H1 (cell line): ENCODE measurements at regions not wholly inside any gene's neighbourhood (a gene's known extent, or its start where the extent isn't known, plus 50 kb on each side); places are given as distances from the start of the nearest gene placed in this dataset.

Source experiments
- CBX8 ChIP-seq: fragments of 300-800, 300-1000 bp; sonication (generic); IDR thresholded peaks from 2 replicates; pipeline ENCODE4 v1.7.1; 2016; ENCODE audit warnings: low read depth, low read length, borderline replicate concordance
- JUN ChIP-seq: IDR thresholded peaks from 2 replicates; pipeline ENCODE4 v1.6.1; 2011; ENCODE audit warnings: low read depth, mild to moderate bottlenecking, improper control_type of control experiment, low read length
- MAFK ChIP-seq: IDR thresholded peaks from 2 replicates; pipeline ENCODE4 v1.6.1; 2012; ENCODE audit warnings: low read depth, mild to moderate bottlenecking, improper control_type of control experiment, low read length
- NRF1 ChIP-seq: IDR thresholded peaks from 2 replicates; pipeline ENCODE4 v1.6.1; 2011; ENCODE audit warnings: mild to moderate bottlenecking, low read depth, low read length, improper control_type of control experiment
- TCF12 ChIP-seq: IDR thresholded peaks from 2 replicates; pipeline ENCODE4 v1.6.1; 2011; ENCODE audit warnings: low read depth, mild to moderate bottlenecking, low read length
- ZNF274 ChIP-seq: IDR thresholded peaks from 2 replicates; pipeline ENCODE4 v1.7.0; 2012; ENCODE audit warnings: low read length, borderline replicate concordance; ENCODE audit errors: extremely low read depth
- TF ChIP-seq, protein P1 (sequence below): fragments of 300-600 bp; sonication (generic); IDR thresholded peaks from 2 replicates; pipeline ENCODE4 v1.7.1; 2012; ENCODE audit warnings: low read length, moderate library complexity, mild to moderate bottlenecking, inconsistent platforms; ENCODE audit not compliant: insufficient replicate concordance

DNA sequence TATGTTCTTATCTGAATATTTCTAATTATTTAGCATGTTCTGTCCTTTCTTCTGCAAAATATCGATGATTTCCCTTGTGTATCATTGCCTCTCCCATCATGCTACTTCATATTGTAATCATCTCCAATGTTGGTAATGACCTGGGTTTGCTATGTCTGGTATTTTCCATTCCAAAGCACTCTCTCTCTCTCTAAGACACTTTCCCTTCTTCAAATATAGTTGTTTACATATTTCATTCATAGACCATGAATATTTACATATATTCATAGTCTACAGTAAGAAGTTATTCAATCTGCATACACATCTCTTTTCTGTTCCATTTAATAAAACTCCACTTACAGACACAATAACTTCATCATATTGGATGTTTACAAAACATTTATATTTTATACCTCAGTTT is 1516.5 kb upstream of the FLRT2 start (continued):
- TF ChIP-seq, protein P1, sequence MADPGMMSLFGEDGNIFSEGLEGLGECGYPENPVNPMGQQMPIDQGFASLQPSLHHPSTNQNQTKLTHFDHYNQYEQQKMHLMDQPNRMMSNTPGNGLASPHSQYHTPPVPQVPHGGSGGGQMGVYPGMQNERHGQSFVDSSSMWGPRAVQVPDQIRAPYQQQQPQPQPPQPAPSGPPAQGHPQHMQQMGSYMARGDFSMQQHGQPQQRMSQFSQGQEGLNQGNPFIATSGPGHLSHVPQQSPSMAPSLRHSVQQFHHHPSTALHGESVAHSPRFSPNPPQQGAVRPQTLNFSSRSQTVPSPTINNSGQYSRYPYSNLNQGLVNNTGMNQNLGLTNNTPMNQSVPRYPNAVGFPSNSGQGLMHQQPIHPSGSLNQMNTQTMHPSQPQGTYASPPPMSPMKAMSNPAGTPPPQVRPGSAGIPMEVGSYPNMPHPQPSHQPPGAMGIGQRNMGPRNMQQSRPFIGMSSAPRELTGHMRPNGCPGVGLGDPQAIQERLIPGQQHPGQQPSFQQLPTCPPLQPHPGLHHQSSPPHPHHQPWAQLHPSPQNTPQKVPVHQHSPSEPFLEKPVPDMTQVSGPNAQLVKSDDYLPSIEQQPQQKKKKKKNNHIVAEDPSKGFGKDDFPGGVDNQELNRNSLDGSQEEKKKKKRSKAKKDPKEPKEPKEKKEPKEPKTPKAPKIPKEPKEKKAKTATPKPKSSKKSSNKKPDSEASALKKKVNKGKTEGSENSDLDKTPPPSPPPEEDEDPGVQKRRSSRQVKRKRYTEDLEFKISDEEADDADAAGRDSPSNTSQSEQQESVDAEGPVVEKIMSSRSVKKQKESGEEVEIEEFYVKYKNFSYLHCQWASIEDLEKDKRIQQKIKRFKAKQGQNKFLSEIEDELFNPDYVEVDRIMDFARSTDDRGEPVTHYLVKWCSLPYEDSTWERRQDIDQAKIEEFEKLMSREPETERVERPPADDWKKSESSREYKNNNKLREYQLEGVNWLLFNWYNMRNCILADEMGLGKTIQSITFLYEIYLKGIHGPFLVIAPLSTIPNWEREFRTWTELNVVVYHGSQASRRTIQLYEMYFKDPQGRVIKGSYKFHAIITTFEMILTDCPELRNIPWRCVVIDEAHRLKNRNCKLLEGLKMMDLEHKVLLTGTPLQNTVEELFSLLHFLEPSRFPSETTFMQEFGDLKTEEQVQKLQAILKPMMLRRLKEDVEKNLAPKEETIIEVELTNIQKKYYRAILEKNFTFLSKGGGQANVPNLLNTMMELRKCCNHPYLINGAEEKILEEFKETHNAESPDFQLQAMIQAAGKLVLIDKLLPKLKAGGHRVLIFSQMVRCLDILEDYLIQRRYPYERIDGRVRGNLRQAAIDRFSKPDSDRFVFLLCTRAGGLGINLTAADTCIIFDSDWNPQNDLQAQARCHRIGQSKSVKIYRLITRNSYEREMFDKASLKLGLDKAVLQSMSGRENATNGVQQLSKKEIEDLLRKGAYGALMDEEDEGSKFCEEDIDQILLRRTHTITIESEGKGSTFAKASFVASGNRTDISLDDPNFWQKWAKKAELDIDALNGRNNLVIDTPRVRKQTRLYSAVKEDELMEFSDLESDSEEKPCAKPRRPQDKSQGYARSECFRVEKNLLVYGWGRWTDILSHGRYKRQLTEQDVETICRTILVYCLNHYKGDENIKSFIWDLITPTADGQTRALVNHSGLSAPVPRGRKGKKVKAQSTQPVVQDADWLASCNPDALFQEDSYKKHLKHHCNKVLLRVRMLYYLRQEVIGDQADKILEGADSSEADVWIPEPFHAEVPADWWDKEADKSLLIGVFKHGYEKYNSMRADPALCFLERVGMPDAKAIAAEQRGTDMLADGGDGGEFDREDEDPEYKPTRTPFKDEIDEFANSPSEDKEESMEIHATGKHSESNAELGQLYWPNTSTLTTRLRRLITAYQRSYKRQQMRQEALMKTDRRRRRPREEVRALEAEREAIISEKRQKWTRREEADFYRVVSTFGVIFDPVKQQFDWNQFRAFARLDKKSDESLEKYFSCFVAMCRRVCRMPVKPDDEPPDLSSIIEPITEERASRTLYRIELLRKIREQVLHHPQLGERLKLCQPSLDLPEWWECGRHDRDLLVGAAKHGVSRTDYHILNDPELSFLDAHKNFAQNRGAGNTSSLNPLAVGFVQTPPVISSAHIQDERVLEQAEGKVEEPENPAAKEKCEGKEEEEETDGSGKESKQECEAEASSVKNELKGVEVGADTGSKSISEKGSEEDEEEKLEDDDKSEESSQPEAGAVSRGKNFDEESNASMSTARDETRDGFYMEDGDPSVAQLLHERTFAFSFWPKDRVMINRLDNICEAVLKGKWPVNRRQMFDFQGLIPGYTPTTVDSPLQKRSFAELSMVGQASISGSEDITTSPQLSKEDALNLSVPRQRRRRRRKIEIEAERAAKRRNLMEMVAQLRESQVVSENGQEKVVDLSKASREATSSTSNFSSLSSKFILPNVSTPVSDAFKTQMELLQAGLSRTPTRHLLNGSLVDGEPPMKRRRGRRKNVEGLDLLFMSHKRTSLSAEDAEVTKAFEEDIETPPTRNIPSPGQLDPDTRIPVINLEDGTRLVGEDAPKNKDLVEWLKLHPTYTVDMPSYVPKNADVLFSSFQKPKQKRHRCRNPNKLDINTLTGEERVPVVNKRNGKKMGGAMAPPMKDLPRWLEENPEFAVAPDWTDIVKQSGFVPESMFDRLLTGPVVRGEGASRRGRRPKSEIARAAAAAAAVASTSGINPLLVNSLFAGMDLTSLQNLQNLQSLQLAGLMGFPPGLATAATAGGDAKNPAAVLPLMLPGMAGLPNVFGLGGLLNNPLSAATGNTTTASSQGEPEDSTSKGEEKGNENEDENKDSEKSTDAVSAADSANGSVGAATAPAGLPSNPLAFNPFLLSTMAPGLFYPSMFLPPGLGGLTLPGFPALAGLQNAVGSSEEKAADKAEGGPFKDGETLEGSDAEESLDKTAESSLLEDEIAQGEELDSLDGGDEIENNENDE, result no peak
- no peak for TF ChIP-seq MAFK
- TF ChIP-seq NRF1, result no peak
- no peak for TF ChIP-seq CBX8
- TF ChIP-seq ZNF274, result no peak
- TF ChIP-seq JUN, result no peak
- TF ChIP-seq TCF12, result no peak
